H1 (cell line): ENCODE measurements at regions not wholly inside any gene's neighbourhood (a gene's known extent, or its start where the extent isn't known, plus 50 kb on each side); places are given as distances from the start of the nearest gene placed in this dataset.

Experiments used
- CTCF ChIA-PET: fragments of 300-600 bp; sonication (Branson Sonifier 250); formaldehyde crosslinking; loops from one replicate; lab custom pipeline; 2021; ENCODE audit not compliant: partially characterized antibody; lab: Charles Lee
- POLR2A ChIA-PET: fragments of 300-600 bp; sonication (Branson Sonifier 250); formaldehyde crosslinking; loops from one replicate; lab custom pipeline; 2021; ENCODE audit warnings: inconsistent platforms; ENCODE audit not compliant: partially characterized antibody; lab: Charles Lee
- DNase-seq, 2 experiments: peaks; one replicate each; pipeline versions ENCODE4 v3.0.0 to v3.0.0-alpha.2; 2010 to 2022; ENCODE audit warnings: low spot score in 2 of 2, low read depth in 1 of 2, mixed read lengths in 1 of 2
- FAIRE-seq: peaks from 2 replicates; lab custom pipeline; 2011; peaks lifted over from hg19 to GRCh38; lab: Jason Lieb, UNC
- H2AFZ ChIP-seq: 2 replicates; pipeline ENCODE4 v1.8.1; 2012; ENCODE audit warnings: low read length, inconsistent platforms
- H2AK5ac ChIP-seq: 2 replicates; pipeline ENCODE4 v1.6.1; 2013; ENCODE audit warnings: low read depth, low read length
- H2BK120ac ChIP-seq: replicated peaks from 2 replicates; pipeline ENCODE3; 2013; ENCODE audit warnings: low read depth, low read length, inconsistent platforms
- H2BK12ac ChIP-seq: 2 replicates; pipeline ENCODE4 v1.6.1; 2013; ENCODE audit warnings: low read depth, low read length
- H2BK15ac ChIP-seq: 2 replicates; pipeline ENCODE4 v1.6.1; 2013; ENCODE audit warnings: low read length
- H2BK20ac ChIP-seq: 2 replicates; pipeline ENCODE4 v1.6.1; 2013; ENCODE audit warnings: low read length
- H2BK5ac ChIP-seq: 2 replicates; pipeline ENCODE4 v1.6.1; 2013; ENCODE audit warnings: low read depth, low read length
- H3K14ac ChIP-seq: 2 replicates; pipeline ENCODE4 v1.6.1; 2013; ENCODE audit warnings: inconsistent platforms; ENCODE audit not compliant: insufficient read length
- H3K18ac ChIP-seq: 2 replicates; pipeline ENCODE4 v1.6.1; 2013; ENCODE audit warnings: low read length; ENCODE audit errors: extremely low read depth
- H3K23ac ChIP-seq: 2 replicates; pipeline ENCODE4 v1.6.1; 2013; ENCODE audit warnings: inconsistent platforms; ENCODE audit not compliant: insufficient read length
- H3K23me2 ChIP-seq: 2 replicates; pipeline ENCODE4 v1.6.1; 2013; ENCODE audit warnings: low read depth, low read length
- H3K27ac ChIP-seq: 2 replicates; pipeline ENCODE4 v1.6.1; 2011; ENCODE audit warnings: low read depth, low read length, inconsistent platforms
- H3K27me3 ChIP-seq, 4 experiments: replicated peaks in 1 of 4; 1 replicate in 1 of 4; 2 replicates in 3 of 4; pipeline versions ENCODE4 v1.6.1 to v1.8.1; 2011 to 2013; ENCODE audit warnings: low read length in 3 of 4, mild to moderate bottlenecking in 3 of 4, inconsistent platforms in 2 of 4, mixed read lengths in 2 of 4, moderate library complexity in 1 of 4; ENCODE audit not compliant: control insufficient read depth in 3 of 4, insufficient read depth in 3 of 4; ENCODE audit errors: extremely low read depth in 1 of 4
- H3K36me3 ChIP-seq, 4 experiments: 2 replicates each; pipeline versions ENCODE4 v1.6.1 to v1.8.1; 2011 to 2013; ENCODE audit warnings: mild to moderate bottlenecking in 4 of 4, low read length in 3 of 4, moderate library complexity in 2 of 4, control low read depth in 1 of 4, inconsistent platforms in 1 of 4; ENCODE audit not compliant: insufficient read depth in 4 of 4, control insufficient read depth in 2 of 4
- H3K4ac ChIP-seq: replicated peaks from 2 replicates; pipeline ENCODE3; 2013; ENCODE audit warnings: low read length, low read depth, mixed read lengths, inconsistent platforms; ENCODE audit not compliant: insufficient read length
- H3K4me1 ChIP-seq, 4 experiments: replicated peaks in 1 of 4; 1 replicate in 1 of 4; 2 replicates in 3 of 4; pipeline versions ENCODE4 v1.6.1 to v1.8.1; 2011 to 2013; ENCODE audit warnings: low read length in 3 of 4, inconsistent platforms in 2 of 4, mixed read lengths in 1 of 4; ENCODE audit not compliant: insufficient read depth in 4 of 4, control insufficient read depth in 3 of 4
- H3K4me2 ChIP-seq, 2 experiments: 2 replicates each; pipeline versions ENCODE4 v1.6.1 to v1.8.1; 2011 to 2013; ENCODE audit warnings: low read depth in 2 of 2, low read length in 2 of 2, control low read depth in 1 of 2, inconsistent platforms in 1 of 2, mild to moderate bottlenecking in 1 of 2; ENCODE audit not compliant: insufficient read depth in 1 of 2
- H3K4me3 ChIP-seq, 4 experiments: fragments of 200-600, 300-600 bp in 1 of 4; sonication (generic), shearing (Covaris generic), sonication (Bioruptor Twin) in 1 of 4; 2 replicates each; pipeline versions ENCODE4 v1.5.1 to v1.8.1; 2011 to 2016; ENCODE audit warnings: low read length in 4 of 4, low read depth in 3 of 4, control low read depth in 2 of 4, inconsistent platforms in 2 of 4, mild to moderate bottlenecking in 2 of 4, mixed read lengths in 1 of 4, moderate library complexity in 1 of 4; ENCODE audit not compliant: insufficient read depth in 2 of 4; ENCODE audit errors: extremely low read depth in 1 of 4
- H3K56ac ChIP-seq: replicated peaks from 2 replicates; pipeline ENCODE3; 2013; ENCODE audit warnings: low read depth, mild to moderate bottlenecking, mixed read lengths, low read length, inconsistent platforms; ENCODE audit not compliant: insufficient read length
- H3K79me1 ChIP-seq: 2 replicates; pipeline ENCODE4 v1.6.1; 2013; ENCODE audit warnings: low read depth, low read length, control low read depth
- H3K79me2 ChIP-seq, 2 experiments: 2 replicates each; pipeline versions ENCODE4 v1.6.1 to v1.8.1; 2012 to 2013; ENCODE audit warnings: low read length in 2 of 2, mild to moderate bottlenecking in 2 of 2, inconsistent platforms in 1 of 2; ENCODE audit not compliant: insufficient read depth in 2 of 2, control insufficient read depth in 1 of 2
- H3K9ac ChIP-seq, 4 experiments: replicated peaks in 1 of 4; 1 replicate in 1 of 4; 2 replicates in 3 of 4; pipeline versions ENCODE4 v1.6.1 to v1.8.1; 2011 to 2013; ENCODE audit warnings: low read depth in 3 of 4, low read length in 3 of 4, control low read depth in 2 of 4, mild to moderate bottlenecking in 2 of 4, moderate library complexity in 2 of 4, inconsistent platforms in 1 of 4; ENCODE audit errors: extremely low read depth in 1 of 4
- H3K9me3 ChIP-seq, 2 experiments: 2 replicates each; pipeline versions ENCODE4 v1.6.1 to v1.8.1; 2012 to 2013; ENCODE audit warnings: mild to moderate bottlenecking in 2 of 2, moderate library complexity in 2 of 2, control low read depth in 1 of 2, inconsistent platforms in 1 of 2, low read depth in 1 of 2, low read length in 1 of 2, mixed read lengths in 1 of 2; ENCODE audit not compliant: insufficient read depth in 2 of 2
- H4K20me1 ChIP-seq, 2 experiments: replicated peaks in 1 of 2; 2 replicates each; pipeline versions ENCODE3 to v1.8.1; 2011 to 2013; ENCODE audit warnings: inconsistent platforms in 2 of 2, low read length in 2 of 2, mild to moderate bottlenecking in 1 of 2; ENCODE audit not compliant: insufficient read depth in 2 of 2, control insufficient read depth in 1 of 2
- H4K5ac ChIP-seq: 2 replicates; pipeline ENCODE4 v1.6.1; 2013; ENCODE audit warnings: low read length, low read depth, mixed read lengths, inconsistent platforms; ENCODE audit not compliant: insufficient read length
- H4K8ac ChIP-seq: 2 replicates; pipeline ENCODE4 v1.8.0; 2013; ENCODE audit warnings: mild to moderate bottlenecking, moderate library complexity, low read length, inconsistent platforms; ENCODE audit not compliant: insufficient read depth; ENCODE audit errors: extremely low read depth
- H4K91ac ChIP-seq: replicated peaks from 2 replicates; pipeline ENCODE3; 2013; ENCODE audit warnings: low read length, mixed read lengths, inconsistent platforms; ENCODE audit not compliant: insufficient read length
- CHD1 ChIP-seq: IDR thresholded peaks from 2 replicates; pipeline ENCODE4 v1.6.1; 2012; ENCODE audit warnings: low read depth, low read length, improper control_type of control experiment
- RXRA ChIP-seq: IDR thresholded peaks from 2 replicates; pipeline ENCODE4 v1.6.1; 2011; ENCODE audit warnings: low read depth, mild to moderate bottlenecking, low read length, moderate library complexity; ENCODE audit not compliant: insufficient read depth
- TEAD4 ChIP-seq: IDR thresholded peaks from 2 replicates; pipeline ENCODE4 v1.6.1; 2012; ENCODE audit warnings: low read depth, low read length, inconsistent platforms, mixed read lengths
- ZNF274 ChIP-seq: IDR thresholded peaks from 2 replicates; pipeline ENCODE4 v1.7.0; 2012; ENCODE audit warnings: low read length, borderline replicate concordance; ENCODE audit errors: extremely low read depth
- WGBS, 2 experiments: shearing (Covaris generic) in 1 of 2; methylation state at CpG; one replicate each; pipeline versions ENCODE4 v1.1.6 to v1.1.7; 2013 to 2015; ENCODE audit warnings: low lambda C conversion rate in 2 of 2, mixed read lengths in 2 of 2, inconsistent platforms in 1 of 2, low coverage in 1 of 2, missing lambda C conversion rate in 1 of 2; ENCODE audit not compliant: insufficient replicate concordance in 2 of 2, insufficient coverage in 1 of 2, insufficient read length in 1 of 2; ENCODE audit errors: extremely low coverage in 1 of 2, missing lambda C conversion rate in 1 of 2; 5-methylcytosine and 5-hydroxymethylcytosine counted together
- TF ChIP-seq, protein P1 (sequence below): IDR thresholded peaks from 2 replicates; pipeline ENCODE4 v1.6.1; 2012; ENCODE audit warnings: inconsistent platforms

DNA sequence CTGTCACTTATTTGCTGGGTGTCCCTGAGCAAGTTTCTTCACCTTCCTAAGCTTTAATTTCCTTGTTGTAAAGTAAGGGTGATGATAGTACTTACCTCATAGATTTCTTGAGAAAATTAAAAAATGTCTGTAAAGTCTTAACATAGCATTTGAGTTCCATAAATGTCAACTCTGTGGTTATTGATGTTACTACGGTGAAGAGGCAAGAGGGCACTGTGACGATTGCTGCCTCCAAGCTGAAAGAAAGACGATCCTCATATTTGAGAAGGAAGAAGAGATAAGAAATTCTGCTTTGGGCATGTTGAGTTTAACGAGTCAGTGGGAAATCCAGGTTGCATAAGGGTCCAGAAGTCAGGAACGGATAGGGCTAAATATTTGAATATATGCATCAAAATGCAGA, 240.8 kb upstream of the ZPLD1 start:
- no peak overlapping the region for H4K5ac ChIP-seq
- no peaks in the 10 kb centered on the region for H3K4me1 ChIP-seq
- H2AFZ ChIP-seq: no peak overlapping the region
- no peaks in the 10 kb centered on the region for H3K23me2 ChIP-seq
- H4K20me1 ChIP-seq: no peaks in the 10 kb centered on the region
- H2BK15ac ChIP-seq: no peak overlapping the region
- H3K14ac ChIP-seq: no peak overlapping the region
- no peak overlapping the region for H3K18ac ChIP-seq
- no peak overlapping the region for H3K56ac ChIP-seq
- CTCF ChIA-PET: interaction anchor here (1.1 kb wide), 1 partner anchor 35 kb away, joined by 5 read pairs; no protein-coding TSS in a partner anchor
- H2BK12ac ChIP-seq: no peak overlapping the region
- no peak overlapping the region for H3K4me2 ChIP-seq
- no peak overlapping the region for H4K8ac ChIP-seq
- H2BK20ac ChIP-seq: no peak overlapping the region
- 90% methylated on average over 5 of the region's 5 CpGs; no CpG with 5 or more reads in 1 of the 2 experiments for WGBS, 2 experiments
- peaks cover 0 to 2% (median 0%) of the 10 kb centered on the region in 4 experiments; a peak in 2 of 7 replicates for H3K27me3 ChIP-seq
- DNase-seq: no peak
- no peak overlapping the region for H3K4ac ChIP-seq
- no peak overlapping the region for H3K27ac ChIP-seq
- H3K4me3 ChIP-seq: no peak overlapping the region
- TF ChIP-seq, protein P1, sequence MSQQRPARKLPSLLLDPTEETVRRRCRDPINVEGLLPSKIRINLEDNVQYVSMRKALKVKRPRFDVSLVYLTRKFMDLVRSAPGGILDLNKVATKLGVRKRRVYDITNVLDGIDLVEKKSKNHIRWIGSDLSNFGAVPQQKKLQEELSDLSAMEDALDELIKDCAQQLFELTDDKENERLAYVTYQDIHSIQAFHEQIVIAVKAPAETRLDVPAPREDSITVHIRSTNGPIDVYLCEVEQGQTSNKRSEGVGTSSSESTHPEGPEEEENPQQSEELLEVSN: no peak
- TF ChIP-seq CHD1: no peak
- TF ChIP-seq RXRA: no peak
- TF ChIP-seq ZNF274: no peak
- TF ChIP-seq TEAD4: no peak
- no peak overlapping the region for H2AK5ac ChIP-seq
- no peaks in the 10 kb centered on the region for H3K9me3 ChIP-seq
- POLR2A ChIA-PET: no interaction called here
- FAIRE-seq: no peak
- no peaks in the 10 kb centered on the region for H3K79me1 ChIP-seq
- no peak overlapping the region for H2BK5ac ChIP-seq
- no peaks in the 10 kb centered on the region for H3K36me3 ChIP-seq
- no peak overlapping the region for H4K91ac ChIP-seq
- H3K23ac ChIP-seq: no peak overlapping the region
- no peaks in the 10 kb centered on the region for H3K79me2 ChIP-seq
- no peak overlapping the region for H2BK120ac ChIP-seq
- no peak overlapping the region for H3K9ac ChIP-seq
